Neural cell (in vitro differentiated cells): ENCODE measurements at regions not wholly inside any gene's neighbourhood (a gene's known extent, or its start where the extent isn't known, plus 50 kb on each side); places are given as distances from the start of the nearest gene placed in this dataset.

Source experiments
- CTCF ChIP-seq: fragments of 450-650 bp; IDR thresholded peaks from 2 replicates; pipeline ENCODE4 v1.5.1; 2014; ENCODE audit warnings: antibody characterized with exemption, mild to moderate bottlenecking, moderate library complexity; ENCODE audit not compliant: poor library complexity, severe bottlenecking
- RAD21 ChIP-seq: fragments of 450-650 bp; conservative IDR thresholded peaks from 2 replicates; pipeline ENCODE4 v1.6.1; 2014; ENCODE audit warnings: antibody characterized with exemption, mild to moderate bottlenecking, moderate library complexity

GRCh38 chr7:68694656-68695055 lies 903.6 kb upstream of the AUTS2 start:
- TF ChIP-seq CTCF (no peak), RAD21 (no peak)
